SK-N-SH treated with all-trans-retinoic acid at 6 μM for 48 hours (cell line): ENCODE measurements at regions not wholly inside any gene's neighbourhood (a gene's known extent, or its start where the extent isn't known, plus 50 kb on each side); places are given as distances from the start of the nearest gene placed in this dataset.

Experiments
- ATAC-seq: fragments of 200-7000 bp; cut with Tn5 transposase; 3 replicates; pipeline ENCODE4 v1.9.1; 2020; ENCODE audit warnings: mild to moderate bottlenecking, moderate library complexity
- BACH2 ChIP-seq: fragments of 250-450 bp; sonication (Bioruptor Pico); IDR thresholded peaks from 2 replicates; pipeline ENCODE4 v1.9.0; 2021; ENCODE audit warnings: mild to moderate bottlenecking, borderline replicate concordance
- CREB5 ChIP-seq: fragments of 250-450 bp; sonication (Bioruptor Pico); IDR thresholded peaks from 2 replicates; pipeline ENCODE4 v1.5.1; 2020; ENCODE audit warnings: low read depth, mild to moderate bottlenecking, moderate library complexity
- CSDC2 ChIP-seq: fragments of 250-450 bp; sonication (Bioruptor Pico); IDR thresholded peaks from 2 replicates; pipeline ENCODE4 v1.5.0; 2020; ENCODE audit warnings: mild to moderate bottlenecking, moderate library complexity
- CSRNP3 ChIP-seq: fragments of 250-450 bp; sonication (Bioruptor Pico); IDR thresholded peaks from 2 replicates; pipeline ENCODE4 v1.5.1; 2021; ENCODE audit warnings: mild to moderate bottlenecking, moderate library complexity
- ESRRG ChIP-seq: fragments of 250-450 bp; sonication (Bioruptor Pico); IDR thresholded peaks from 2 replicates; pipeline ENCODE4 v1.6.1; 2021; ENCODE audit warnings: mild to moderate bottlenecking
- ISL1 ChIP-seq: fragments of 250-450 bp; sonication (Bioruptor Pico); IDR thresholded peaks from 2 replicates; pipeline ENCODE4 v2.1.2; 2022; ENCODE audit warnings: mild to moderate bottlenecking, moderate library complexity
- OSR1 ChIP-seq: fragments of 250-450 bp; sonication (Bioruptor Pico); IDR thresholded peaks from 2 replicates; pipeline ENCODE4 v1.8.0; 2022; ENCODE audit warnings: moderate library complexity, mild to moderate bottlenecking, inconsistent platforms
- PATZ1 ChIP-seq: fragments of 250-450 bp; sonication (Bioruptor Pico); IDR thresholded peaks from 2 replicates; pipeline ENCODE4 v1.8.0; 2020; ENCODE audit warnings: mild to moderate bottlenecking, moderate library complexity, borderline replicate concordance
- RARB ChIP-seq: fragments of 250-450 bp; sonication (Bioruptor Pico); IDR thresholded peaks from 2 replicates; pipeline ENCODE4 v1.8.0; 2021; ENCODE audit warnings: mild to moderate bottlenecking, moderate library complexity
- SNAI2 ChIP-seq: fragments of 250-450 bp; sonication (Bioruptor Pico); IDR thresholded peaks from 2 replicates; pipeline ENCODE4 v1.5.0; 2020; ENCODE audit warnings: mild to moderate bottlenecking, moderate library complexity
- TCF4 ChIP-seq: fragments of 250-450 bp; sonication (Bioruptor Pico); IDR thresholded peaks from 2 replicates; pipeline ENCODE4 v1.8.0; 2021; ENCODE audit warnings: mild to moderate bottlenecking, moderate library complexity, borderline replicate concordance
- TOX ChIP-seq: fragments of 250-450 bp; sonication (Bioruptor Pico); IDR thresholded peaks from 2 replicates; pipeline ENCODE4 v1.8.0; 2021; ENCODE audit warnings: mild to moderate bottlenecking, moderate library complexity, borderline replicate concordance
- TSHZ2 ChIP-seq: fragments of 250-450 bp; sonication (Bioruptor Pico); IDR thresholded peaks from 2 replicates; pipeline ENCODE4 v1.5.0; 2020; ENCODE audit warnings: mild to moderate bottlenecking, moderate library complexity
- ZC3H10 ChIP-seq: fragments of 250-450 bp; sonication (Bioruptor Pico); IDR thresholded peaks from 2 replicates; pipeline ENCODE4 v1.5.1; 2021; ENCODE audit warnings: mild to moderate bottlenecking, moderate library complexity
- ZFP3 ChIP-seq: fragments of 250-450 bp; sonication (Bioruptor Pico); IDR thresholded peaks from 2 replicates; pipeline ENCODE4 v1.5.0; 2020; ENCODE audit warnings: mild to moderate bottlenecking, moderate library complexity
- ZFP30 ChIP-seq: fragments of 450-650 bp; formaldehyde crosslinking; IDR thresholded peaks from 2 replicates; pipeline ENCODE4 v1.5.0; 2022; ENCODE audit warnings: mild to moderate bottlenecking, moderate library complexity
- ZNF565 ChIP-seq: fragments of 450-650 bp; formaldehyde crosslinking; conservative IDR thresholded peaks from 2 replicates; pipeline ENCODE4 v1.5.0; 2020; ENCODE audit warnings: low read depth, mild to moderate bottlenecking, moderate library complexity
- ZNF70 ChIP-seq: fragments of 450-650 bp; formaldehyde crosslinking; IDR thresholded peaks from 2 replicates; pipeline ENCODE4 v1.5.0; 2020; ENCODE audit warnings: mild to moderate bottlenecking, moderate library complexity
- ZNF8 ChIP-seq: fragments of 450-650 bp; formaldehyde crosslinking; IDR thresholded peaks from 2 replicates; pipeline ENCODE4 v1.5.0; 2020; ENCODE audit warnings: mild to moderate bottlenecking, moderate library complexity

GRCh38 chr18:42281124-42281523 lies 326.1 kb downstream of the PIK3C3 start:
- no peak for ATAC-seq
- TF ChIP-seq ISL1 (CRISPR knock-in tag) (no peak), PATZ1 (no peak), RARB (CRISPR knock-in tag) (no peak), ZNF8 (CRISPR knock-in tag) (no peak), ZFP3 (no peak), CREB5 (CRISPR knock-in tag) (no peak), TOX (CRISPR knock-in tag) (no peak), ZNF70 (CRISPR knock-in tag) (no peak), ZC3H10 (CRISPR knock-in tag) (no peak), SNAI2 (CRISPR knock-in tag) (no peak), BACH2 (CRISPR knock-in tag) (no peak), ZNF565 (no peak), ESRRG (CRISPR knock-in tag) (no peak), ZFP30 (CRISPR knock-in tag) (no peak), TSHZ2 (CRISPR knock-in tag) (no peak), OSR1 (CRISPR knock-in tag) (no peak), CSRNP3 (CRISPR knock-in tag) (no peak), TCF4 (CRISPR knock-in tag) (no peak)

GRCh38 chr18:42281851-42282250 lies 326.8 kb downstream of the PIK3C3 start:
- no peak for ATAC-seq
- TF ChIP-seq ISL1 (CRISPR knock-in tag) (no peak), CSDC2 (no peak), TCF4 (CRISPR knock-in tag) (no peak), ZFP3 (no peak), PATZ1 (no peak), SNAI2 (CRISPR knock-in tag) (no peak), ZC3H10 (CRISPR knock-in tag) (no peak), ZNF565 (no peak), BACH2 (CRISPR knock-in tag) (no peak), TSHZ2 (CRISPR knock-in tag) (no peak), ESRRG (CRISPR knock-in tag) (no peak), ZNF8 (CRISPR knock-in tag) (no peak), ZNF70 (CRISPR knock-in tag) (no peak)
